ENCODE measurements at regions not wholly inside any gene's neighbourhood (a gene's known extent, or its start where the extent isn't known, plus 50 kb on each side); places are given as distances from the start of the nearest gene placed in this dataset.
"Not testable (repeated sequence)": the region's sequence is repeated elsewhere in the genome, so short reads cannot be mapped to it uniquely, and the experiment has no call there.

DNA sequence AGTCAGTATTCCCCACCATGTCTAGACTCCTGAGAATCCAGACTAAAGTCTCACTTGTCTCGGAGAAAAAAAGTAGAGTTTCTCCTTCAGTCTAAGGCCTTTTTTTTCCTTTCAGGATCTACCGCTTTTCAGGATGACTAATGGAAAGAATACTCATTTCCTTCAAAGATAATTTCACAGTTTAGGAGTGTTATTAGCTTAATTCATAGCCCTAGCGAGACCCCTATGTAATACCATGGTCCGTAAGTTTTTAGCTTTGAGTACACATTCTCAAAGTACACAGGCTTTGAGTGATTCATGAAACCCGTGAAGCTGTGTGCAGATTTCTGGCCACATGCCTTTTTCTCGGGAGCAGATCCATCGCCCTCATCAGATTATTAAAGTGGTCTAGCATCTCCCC, 133.1 kb downstream of the SOX4 start:
- Mint-ChIP-seq H3K36me3 (no peaks in the 10 kb centered on the region), H3K9me3 (no peaks in the 10 kb centered on the region), H3K4me3 (no peak overlapping the region), H3K27me3 (no peaks in the 10 kb centered on the region), H3K27ac (no peak overlapping the region), H3K4me1 (no peaks in the 10 kb centered on the region)
- no peak for ATAC-seq (ENCODE audit: low read depth)
- DNase-seq = no peak
- POLR2A ChIA-PET = interaction anchor here (0.6 kb wide), 1 partner anchor 1553 kb away, joined by 3 read pairs; no protein-coding TSS in a partner anchor

DNA sequence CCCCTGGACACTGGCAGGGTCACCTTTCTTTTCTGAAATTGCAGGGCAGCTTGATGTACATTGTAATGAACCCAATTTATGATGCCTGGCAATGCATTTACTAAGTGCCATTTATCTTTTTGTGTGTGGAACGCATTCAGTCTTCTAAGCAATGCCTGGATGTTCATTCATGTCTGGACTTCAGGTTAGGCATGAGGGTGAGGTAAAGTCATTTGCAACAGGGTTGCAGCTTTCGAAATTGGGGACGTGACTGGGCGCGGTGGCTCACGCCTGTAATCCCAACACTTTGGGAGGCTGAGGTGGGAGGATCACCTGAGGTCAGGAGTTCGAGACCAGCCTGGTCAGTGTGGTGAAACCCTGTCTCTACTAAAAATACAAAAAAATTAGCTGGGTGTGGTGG, 134.6 kb downstream of the SOX4 start:
- Mint-ChIP-seq H3K27ac (no peak overlapping the region), H3K4me1 (no peaks in the 10 kb centered on the region), H3K9me3 (no peaks in the 10 kb centered on the region), H3K36me3 (no peaks in the 10 kb centered on the region), H3K27me3 (no peaks in the 10 kb centered on the region), H3K4me3 (no peak overlapping the region)
- ATAC-seq (ENCODE audit: low read depth) = no peak
- no peak for DNase-seq
- POLR2A ChIA-PET = no interaction called here

DNA sequence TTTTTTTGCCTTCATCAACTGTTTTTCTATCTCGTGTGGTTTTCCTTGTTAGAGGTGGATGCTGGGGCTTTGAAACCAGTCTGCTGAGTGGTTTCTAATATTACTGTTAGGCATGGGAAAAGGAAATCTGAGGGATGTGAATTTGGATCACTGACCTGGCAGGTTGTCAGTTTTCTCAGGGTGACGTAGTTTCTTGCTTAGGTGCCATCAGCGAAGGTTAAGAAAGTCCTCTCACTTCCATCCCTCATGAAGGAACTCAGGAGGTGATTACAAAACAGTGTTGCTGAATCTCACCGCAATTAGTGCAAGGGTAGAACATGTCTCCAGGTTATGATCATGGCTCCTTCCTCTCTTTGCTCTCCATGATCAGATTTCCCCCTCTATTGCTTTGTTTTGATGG, 135.9 kb downstream of the SOX4 start:
- no peaks in the 10 kb centered on the region for H3K36me3 Mint-ChIP-seq
- POLR2A ChIA-PET = no interaction called here
- H3K27ac Mint-ChIP-seq = no peak overlapping the region
- ATAC-seq (ENCODE audit: low read depth) (no peak), DNase-seq (no peak)
- H3K9me3 Mint-ChIP-seq = no peaks in the 10 kb centered on the region
- no peak overlapping the region for H3K4me3 Mint-ChIP-seq
- H3K4me1 Mint-ChIP-seq = no peaks in the 10 kb centered on the region
- H3K27me3 Mint-ChIP-seq = no peaks in the 10 kb centered on the region

DNA sequence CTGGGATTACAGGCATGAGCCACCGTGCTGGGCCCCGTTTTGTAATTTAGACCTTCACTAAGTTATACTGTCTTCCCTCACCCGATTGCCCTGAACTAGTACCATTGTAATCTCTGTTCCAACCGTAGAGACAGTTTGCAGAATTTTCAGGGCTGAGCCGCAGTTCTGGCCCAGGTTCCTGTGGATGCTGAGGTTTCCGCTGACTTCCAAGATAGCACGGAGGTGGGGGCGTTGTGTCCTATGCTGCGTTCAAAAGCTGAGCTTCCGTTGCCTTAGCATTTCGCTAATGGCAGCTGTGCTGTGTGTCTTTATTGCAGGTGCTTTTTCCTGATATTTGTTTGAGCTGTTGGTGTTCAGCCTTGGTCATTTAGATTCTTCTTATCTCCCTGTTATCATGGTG, 137.0 kb downstream of the SOX4 start:
- Mint-ChIP-seq H3K27me3 (no peaks in the 10 kb centered on the region), H3K36me3 (no peaks in the 10 kb centered on the region), H3K27ac (no peak overlapping the region), H3K4me1 (no peaks in the 10 kb centered on the region), H3K4me3 (no peak overlapping the region), H3K9me3 (no peaks in the 10 kb centered on the region)
- POLR2A ChIA-PET = no interaction called here
- DNase-seq (no peak), ATAC-seq (ENCODE audit: low read depth) (no peak)

DNA sequence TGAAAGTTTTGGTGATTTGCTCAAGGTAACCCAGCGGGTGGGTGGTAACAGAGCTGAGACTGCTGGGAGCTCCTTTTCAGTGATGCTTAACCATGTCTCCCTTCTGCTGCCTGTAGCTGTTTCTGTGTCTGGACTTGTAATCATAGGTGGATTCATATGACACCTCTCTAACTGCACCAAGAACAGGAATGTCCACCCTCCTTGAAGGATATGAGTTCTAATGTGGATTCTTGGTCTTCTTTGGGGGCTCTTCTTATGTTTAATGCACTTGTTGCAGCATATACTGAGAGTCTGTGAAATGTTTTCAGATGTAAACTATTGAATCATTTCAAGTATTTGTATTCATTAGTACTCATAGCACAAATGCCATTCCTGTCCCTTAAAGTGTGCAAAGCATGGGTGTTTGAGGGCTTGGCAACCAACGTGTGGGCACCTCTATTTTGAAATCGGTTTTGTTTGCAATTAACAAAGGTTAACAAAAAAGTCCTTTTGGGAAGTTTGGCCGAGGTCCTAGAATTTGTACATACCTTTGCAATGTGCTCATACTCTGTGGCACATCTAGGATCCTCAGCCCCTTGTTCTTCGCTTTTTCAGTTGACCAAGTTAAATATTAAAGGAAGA, 138.0 kb downstream of the SOX4 start:
- no peak overlapping the region for H3K4me3 Mint-ChIP-seq
- H3K9me3 Mint-ChIP-seq = no peaks in the 10 kb centered on the region
- POLR2A ChIA-PET = no interaction called here
- H3K36me3 Mint-ChIP-seq = no peaks in the 10 kb centered on the region
- DNase-seq (no peak), ATAC-seq (ENCODE audit: low read depth) (no peak)
- H3K4me1 Mint-ChIP-seq = no peaks in the 10 kb centered on the region
- no peak overlapping the region for H3K27ac Mint-ChIP-seq
- H3K27me3 Mint-ChIP-seq = no peaks in the 10 kb centered on the region

DNA sequence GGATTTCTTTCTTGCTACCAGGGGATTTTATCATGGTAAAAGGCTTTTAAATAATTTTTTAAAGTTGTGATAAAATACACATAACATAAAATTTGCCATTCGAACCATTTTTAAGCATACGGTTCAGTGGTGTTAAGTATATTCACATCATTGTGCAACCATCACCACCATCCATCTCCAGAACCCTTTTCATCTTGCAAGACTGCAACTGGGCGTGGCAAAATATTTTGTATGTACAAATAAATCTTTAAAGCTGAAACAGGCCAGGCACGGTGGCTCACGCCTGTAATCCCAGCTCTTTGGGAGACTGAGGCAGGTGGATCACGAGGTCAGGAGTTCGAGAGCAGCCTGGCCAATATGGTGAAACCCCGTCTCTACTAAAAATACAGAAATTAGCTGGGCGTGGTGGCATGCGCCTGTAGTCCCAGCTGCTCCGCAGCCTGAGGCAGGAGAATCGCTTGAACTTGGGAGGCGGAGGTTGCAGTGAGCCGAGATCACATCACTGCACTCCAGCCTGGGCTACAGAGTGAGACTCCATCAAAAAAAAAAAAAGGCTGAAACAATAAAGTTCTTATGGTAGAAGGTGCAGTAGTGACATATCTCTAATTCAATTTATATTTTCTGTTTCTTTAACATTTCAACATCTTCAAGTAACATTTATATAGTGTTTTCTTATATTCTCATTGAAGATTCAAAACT, 138.6 kb downstream of the SOX4 start:
- H3K9me3 Mint-ChIP-seq; POLR2A ChIA-PET; ATAC-seq (ENCODE audit: low read depth); H3K27me3 Mint-ChIP-seq; H3K27ac Mint-ChIP-seq; H3K4me3 Mint-ChIP-seq; H3K36me3 Mint-ChIP-seq; H3K4me1 Mint-ChIP-seq; DNase-seq: not testable (repeated sequence)

DNA sequence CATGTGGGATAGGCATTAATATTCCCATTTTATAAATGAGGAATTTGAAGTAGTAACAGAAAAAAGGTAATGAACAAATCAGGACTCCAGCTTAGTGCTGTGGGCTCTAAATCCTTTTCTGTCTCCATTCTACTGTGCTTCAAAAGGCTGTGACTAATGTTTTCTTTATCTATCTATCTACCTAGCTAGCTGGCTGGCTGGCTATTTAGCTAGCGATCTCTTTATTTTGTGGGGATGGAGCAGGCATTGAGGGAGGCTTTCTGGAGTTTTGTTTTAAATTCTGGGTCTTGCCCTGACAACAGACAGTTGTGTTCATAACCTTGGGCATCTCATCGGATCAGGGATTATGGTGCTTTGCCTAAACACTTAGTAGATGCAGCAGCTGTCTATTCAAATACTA, 139.2 kb downstream of the SOX4 start:
- Mint-ChIP-seq H3K36me3 (no peaks in the 10 kb centered on the region), H3K9me3 (no peaks in the 10 kb centered on the region), H3K27ac (no peak overlapping the region), H3K27me3 (no peaks in the 10 kb centered on the region), H3K4me3 (no peak overlapping the region), H3K4me1 (peaks cover 3% of the 10 kb centered on the region)
- ATAC-seq (ENCODE audit: low read depth) = no peak
- POLR2A ChIA-PET = no interaction called here
- no peak for DNase-seq

DNA sequence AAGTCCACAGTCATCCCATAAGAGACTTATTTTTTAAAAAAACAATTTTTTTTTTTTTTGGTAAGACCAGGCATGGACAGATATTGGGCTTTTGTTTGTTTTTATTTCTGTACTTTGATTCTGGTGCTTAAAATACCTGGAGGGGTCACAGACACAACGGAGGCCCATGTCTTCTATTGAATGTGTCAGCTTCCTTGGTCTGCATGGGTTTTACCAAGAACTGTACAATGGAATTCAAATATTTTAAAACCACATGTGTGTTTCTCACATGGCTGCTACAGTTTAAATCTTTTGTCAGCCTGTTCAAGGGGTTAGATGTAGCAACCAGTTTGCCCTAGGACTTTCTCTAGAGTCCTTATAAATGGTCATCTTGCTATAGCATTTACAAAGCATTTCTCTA, 139.8 kb downstream of the SOX4 start:
- H3K4me3 Mint-ChIP-seq = no peak overlapping the region
- no peak overlapping the region for H3K27ac Mint-ChIP-seq
- ATAC-seq (ENCODE audit: low read depth) (no peak), DNase-seq (no peak)
- H3K9me3 Mint-ChIP-seq = no peaks in the 10 kb centered on the region
- no peaks in the 10 kb centered on the region for H3K36me3 Mint-ChIP-seq
- POLR2A ChIA-PET = no interaction called here
- peaks cover 3% of the 10 kb centered on the region for H3K4me1 Mint-ChIP-seq
- H3K27me3 Mint-ChIP-seq = no peaks in the 10 kb centered on the region

DNA sequence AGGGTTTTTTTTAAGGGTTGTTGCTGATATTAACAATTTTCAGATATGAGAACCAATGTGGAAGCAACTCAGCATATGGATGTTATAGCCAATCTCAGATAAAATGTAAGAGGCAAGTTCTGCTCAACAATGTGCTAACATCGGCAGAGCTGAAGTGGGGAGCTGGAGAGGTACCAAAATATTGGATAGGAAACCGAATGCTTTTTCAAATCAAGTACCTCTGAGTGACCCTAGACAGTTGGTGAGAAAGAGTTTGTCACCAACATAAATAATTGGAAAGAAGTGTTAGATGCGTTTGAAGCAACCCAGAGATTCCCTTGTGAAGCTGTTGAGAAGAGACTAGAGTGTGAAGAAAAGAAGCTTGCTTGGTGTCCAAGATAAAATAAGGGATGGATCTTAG, 140.7 kb downstream of the SOX4 start:
- POLR2A ChIA-PET = no interaction called here
- H3K9me3 Mint-ChIP-seq = no peaks in the 10 kb centered on the region
- H3K27ac Mint-ChIP-seq = no peak overlapping the region
- no peak for ATAC-seq (ENCODE audit: low read depth)
- no peaks in the 10 kb centered on the region for H3K36me3 Mint-ChIP-seq
- DNase-seq = no peak
- no peak overlapping the region for H3K4me3 Mint-ChIP-seq
- H3K4me1 Mint-ChIP-seq = peaks cover 3% of the 10 kb centered on the region
- H3K27me3 Mint-ChIP-seq = no peaks in the 10 kb centered on the region

DNA sequence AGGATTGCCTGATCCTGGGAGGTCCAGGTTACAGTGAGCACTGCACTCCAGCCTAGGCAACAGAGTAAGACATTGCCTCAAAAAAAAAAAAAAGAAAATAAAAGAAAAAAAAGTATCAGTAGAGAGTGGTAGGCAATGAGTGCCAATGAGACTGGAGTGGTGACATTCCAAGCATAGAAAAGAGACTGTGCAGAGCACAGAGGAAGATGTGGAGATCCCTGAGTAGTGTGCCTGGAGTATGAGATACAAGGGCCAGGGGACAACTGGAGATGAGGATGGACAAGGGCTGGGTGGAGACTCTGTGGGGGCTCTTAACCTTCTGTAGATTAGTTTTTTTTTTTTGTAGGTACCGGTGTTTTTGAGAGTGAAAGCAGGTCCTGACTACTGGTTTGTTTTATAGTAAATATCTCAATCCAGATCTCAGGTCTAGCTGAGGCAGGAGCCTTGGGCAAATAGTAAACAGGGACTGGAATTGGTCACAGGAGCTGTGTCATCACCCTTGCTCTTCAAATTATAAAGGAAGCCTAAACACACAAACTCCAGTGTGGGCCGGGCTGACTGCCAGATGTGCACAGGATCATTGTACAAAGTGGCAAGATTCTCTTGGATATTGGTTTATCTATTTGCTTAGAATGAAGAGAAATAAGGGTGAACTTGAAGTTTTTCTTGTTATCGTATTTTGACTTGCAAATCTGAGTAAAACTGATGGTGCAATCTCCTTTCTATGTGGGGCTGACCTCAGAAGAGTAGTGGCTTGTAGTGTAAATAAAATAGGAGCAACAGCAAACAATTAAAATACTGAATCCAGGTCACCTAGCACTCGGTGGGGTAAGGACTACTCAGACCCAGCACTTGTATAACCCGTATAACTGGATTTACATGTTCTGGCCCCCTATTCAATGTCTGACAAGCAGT, 144.9 kb downstream of the SOX4 start:
- ATAC-seq (ENCODE audit: low read depth) (no peak), DNase-seq (no peak)
- Mint-ChIP-seq H3K36me3 (no peaks in the 10 kb centered on the region), H3K27ac (no peak overlapping the region), H3K4me1 (peaks cover 3% of the 10 kb centered on the region), H3K27me3 (peaks cover 4% of the 10 kb centered on the region), H3K4me3 (no peak overlapping the region), H3K9me3 (no peaks in the 10 kb centered on the region)
- POLR2A ChIA-PET = no interaction called here

DNA sequence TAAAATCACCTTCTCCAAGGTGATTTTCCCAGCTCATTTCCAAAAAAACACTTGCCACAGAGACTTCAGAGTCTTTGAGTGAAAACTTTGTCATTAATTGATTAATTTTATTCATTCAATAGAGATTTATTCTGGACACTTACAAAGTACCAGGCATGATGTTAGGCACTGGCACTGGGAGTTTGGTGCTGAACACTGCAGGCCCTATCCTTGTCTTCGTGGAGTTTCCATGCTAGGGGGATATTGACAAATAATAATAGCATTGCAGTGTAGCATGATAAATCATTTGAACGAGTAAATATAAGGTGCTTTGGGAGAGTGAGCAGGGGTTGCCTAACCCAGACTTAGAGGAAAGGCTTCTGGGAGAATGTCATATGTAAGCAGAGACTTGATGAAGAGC, 145.7 kb downstream of the SOX4 start:
- H3K9me3 Mint-ChIP-seq = no peaks in the 10 kb centered on the region
- H3K4me3 Mint-ChIP-seq = no peak overlapping the region
- H3K27ac Mint-ChIP-seq = no peak overlapping the region
- DNase-seq = no peak
- H3K27me3 Mint-ChIP-seq = peaks cover 4% of the 10 kb centered on the region
- no peaks in the 10 kb centered on the region for H3K36me3 Mint-ChIP-seq
- no peak for ATAC-seq (ENCODE audit: low read depth)
- H3K4me1 Mint-ChIP-seq = peaks cover 3% of the 10 kb centered on the region
- POLR2A ChIA-PET = no interaction called here

DNA sequence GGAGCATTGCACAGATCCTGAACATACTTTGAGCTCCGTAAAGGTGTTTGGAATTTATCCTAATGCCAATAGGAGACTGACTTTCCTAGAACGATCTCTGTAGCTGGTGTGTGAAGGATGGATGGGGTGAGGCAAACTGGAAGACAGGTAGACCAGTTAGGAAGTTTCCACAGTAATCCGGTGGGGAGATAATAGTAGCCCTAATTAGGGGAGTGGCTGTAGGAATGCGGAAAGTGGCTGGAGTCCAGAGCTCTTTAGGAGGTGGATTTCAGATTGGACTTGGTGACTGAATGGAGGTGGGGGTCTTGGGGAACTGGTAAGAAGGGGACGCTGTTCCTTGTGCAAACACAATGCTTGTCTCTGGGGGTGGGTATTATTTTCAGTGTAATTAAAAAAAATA, 146.3 kb downstream of the SOX4 start:
- Mint-ChIP-seq H3K27me3 (peaks cover 4% of the 10 kb centered on the region), H3K36me3 (no peaks in the 10 kb centered on the region), H3K27ac (no peak overlapping the region), H3K4me3 (no peak overlapping the region), H3K4me1 (peaks cover 3% of the 10 kb centered on the region), H3K9me3 (no peaks in the 10 kb centered on the region)
- POLR2A ChIA-PET = no interaction called here
- no peak for ATAC-seq (ENCODE audit: low read depth)
- no peak for DNase-seq

DNA sequence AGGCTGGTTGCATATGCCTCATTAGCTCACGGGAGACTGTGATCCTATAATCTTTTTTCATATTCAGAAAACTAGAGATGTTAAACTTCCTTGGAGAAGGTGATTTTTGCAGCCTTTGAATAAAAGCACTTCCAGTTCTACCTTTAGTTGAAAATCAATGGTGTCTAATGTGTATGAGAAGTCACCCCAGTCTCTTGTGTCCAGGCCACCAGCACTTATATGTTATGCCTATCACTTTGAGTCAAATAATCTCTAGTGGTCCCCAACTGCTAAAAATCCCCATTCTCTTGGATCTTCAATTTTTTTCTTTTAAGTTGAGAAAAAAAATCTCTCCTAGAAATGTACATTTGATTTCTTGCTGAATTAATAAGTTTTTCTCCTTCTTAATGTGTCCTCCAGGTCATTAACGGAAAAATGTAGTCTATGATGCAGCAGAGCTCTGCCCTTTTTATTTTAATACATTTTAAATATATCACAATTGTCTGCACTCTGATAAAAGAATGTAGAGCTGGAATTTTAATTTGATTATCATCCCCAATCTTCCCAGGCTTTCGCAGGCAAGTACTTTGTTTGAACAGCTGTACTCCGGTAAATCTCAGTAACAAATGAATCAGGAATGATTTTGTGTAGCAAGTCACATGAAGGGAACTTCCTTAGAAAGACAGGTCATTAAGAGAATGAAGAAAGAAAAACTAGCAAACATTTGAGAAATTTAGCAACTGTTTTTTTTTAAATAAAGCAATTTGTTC, 147.0 kb downstream of the SOX4 start:
- POLR2A ChIA-PET = no interaction called here
- Mint-ChIP-seq H3K27me3 (peaks cover 4% of the 10 kb centered on the region), H3K4me3 (no peak overlapping the region), H3K9me3 (no peaks in the 10 kb centered on the region), H3K36me3 (no peaks in the 10 kb centered on the region), H3K27ac (no peak overlapping the region), H3K4me1 (peaks cover 3% of the 10 kb centered on the region)
- DNase-seq (no peak), ATAC-seq (ENCODE audit: low read depth) (no peak)

Data from activated naive CD8-positive, alpha-beta T cell treated with anti-CD3 and anti-CD28 coated beads, Interleukin-2, amount 10 ng/mL, durations not matched to agents 7 days and 5 days (primary cell).